ENCODE measurements at regions not wholly inside any gene's neighbourhood (a gene's known extent, or its start where the extent isn't known, plus 50 kb on each side); places are given as distances from the start of the nearest gene placed in this dataset.

DNA sequence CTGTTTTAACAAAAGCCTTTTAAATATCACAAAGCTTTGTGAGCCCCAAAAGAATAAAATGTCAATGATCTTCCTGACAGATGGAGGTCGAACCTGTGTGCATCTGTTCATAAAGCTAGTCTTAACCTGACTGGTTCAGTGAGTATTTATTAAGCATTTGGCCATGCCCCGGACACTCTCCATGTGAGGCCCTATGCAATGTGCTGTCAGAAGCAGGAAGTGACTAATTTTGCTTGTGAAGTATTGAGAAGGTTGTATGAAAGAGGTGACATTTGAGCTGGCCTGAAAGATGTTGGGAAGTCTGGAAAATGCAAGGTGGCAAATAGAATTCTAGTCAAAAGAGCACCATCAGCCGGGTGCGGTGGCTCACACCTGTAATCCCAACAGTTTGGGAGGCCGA is 171.4 kb downstream of the MSL3 start:
- no peaks in the 10 kb centered on the region for H3K27me3 ChIP-seq (replicated peaks; ENCODE audit: insufficient read depth, low read depth, low read length, poor library complexity)
- DNase-seq (ENCODE audit: low spot score), result no peak
- BruUV-seq (replicated peaks), result no TSS peak
- H3K4me3 ChIP-seq (ENCODE audit: low read depth, low read length, poor library complexity, severe bottlenecking), result no peak overlapping the region
- H3K4me1 ChIP-seq (ENCODE audit: insufficient read depth, low read length, poor library complexity, severe bottlenecking), result no peaks in the 10 kb centered on the region
- H3K36me3 ChIP-seq (ENCODE audit: insufficient read depth, low read length, poor library complexity, severe bottlenecking), result no peaks in the 10 kb centered on the region
- no peak for TF ChIP-seq EZH2 (IDR thresholded peaks at IDR 0.05; ENCODE audit: borderline replicate concordance, low read depth, low read length, poor library complexity, severe bottlenecking)
- TF ChIP-seq, protein P1, sequence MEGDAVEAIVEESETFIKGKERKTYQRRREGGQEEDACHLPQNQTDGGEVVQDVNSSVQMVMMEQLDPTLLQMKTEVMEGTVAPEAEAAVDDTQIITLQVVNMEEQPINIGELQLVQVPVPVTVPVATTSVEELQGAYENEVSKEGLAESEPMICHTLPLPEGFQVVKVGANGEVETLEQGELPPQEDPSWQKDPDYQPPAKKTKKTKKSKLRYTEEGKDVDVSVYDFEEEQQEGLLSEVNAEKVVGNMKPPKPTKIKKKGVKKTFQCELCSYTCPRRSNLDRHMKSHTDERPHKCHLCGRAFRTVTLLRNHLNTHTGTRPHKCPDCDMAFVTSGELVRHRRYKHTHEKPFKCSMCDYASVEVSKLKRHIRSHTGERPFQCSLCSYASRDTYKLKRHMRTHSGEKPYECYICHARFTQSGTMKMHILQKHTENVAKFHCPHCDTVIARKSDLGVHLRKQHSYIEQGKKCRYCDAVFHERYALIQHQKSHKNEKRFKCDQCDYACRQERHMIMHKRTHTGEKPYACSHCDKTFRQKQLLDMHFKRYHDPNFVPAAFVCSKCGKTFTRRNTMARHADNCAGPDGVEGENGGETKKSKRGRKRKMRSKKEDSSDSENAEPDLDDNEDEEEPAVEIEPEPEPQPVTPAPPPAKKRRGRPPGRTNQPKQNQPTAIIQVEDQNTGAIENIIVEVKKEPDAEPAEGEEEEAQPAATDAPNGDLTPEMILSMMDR (conservative IDR thresholded peaks at IDR 0.05; ENCODE audit: low read depth, low read length), result no peak
- intact Hi-C loops (cut with micrococcal nuclease; ENCODE audit: unreplicated experiment), result no loop called here
- no peaks in the 10 kb centered on the region for H3K9me3 ChIP-seq (ENCODE audit: low read depth, low read length, poor library complexity, severe bottlenecking)
- ChIA-PET POLR2A (ENCODE audit: low non-redundant PET) (no interaction called here), CTCF (no interaction called here)
- H3K27ac ChIP-seq (ENCODE audit: low read depth, low read length, poor library complexity, severe bottlenecking), result no peak overlapping the region

DNA sequence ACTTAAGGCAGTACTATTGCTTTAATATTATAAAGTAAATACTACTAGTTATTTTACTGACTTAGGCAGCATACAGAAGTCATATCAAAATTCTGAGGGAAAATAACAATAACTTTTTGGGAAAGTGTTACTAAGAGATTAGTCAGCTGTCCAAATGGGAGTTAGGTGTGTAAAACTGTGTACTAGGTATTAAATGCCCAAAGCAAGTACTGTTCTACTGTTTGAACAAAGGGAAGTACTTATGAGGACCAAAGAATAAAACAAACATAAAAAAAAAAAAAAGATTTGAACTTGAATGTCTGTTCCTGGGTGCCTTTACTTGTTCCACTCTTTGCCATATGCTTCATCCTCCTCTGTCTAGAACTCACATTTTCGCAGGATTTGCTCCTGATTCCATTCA is 174.4 kb downstream of the MSL3 start:
- no peak overlapping the region for H3K27ac ChIP-seq (ENCODE audit: low read depth, low read length, poor library complexity, severe bottlenecking)
- BruUV-seq (replicated peaks), result no TSS peak
- H3K9me3 ChIP-seq (ENCODE audit: low read depth, low read length, poor library complexity, severe bottlenecking), result no peaks in the 10 kb centered on the region
- no peak for TF ChIP-seq EZH2 (IDR thresholded peaks at IDR 0.05; ENCODE audit: borderline replicate concordance, low read depth, low read length, poor library complexity, severe bottlenecking)
- TF ChIP-seq, protein P1 (conservative IDR thresholded peaks at IDR 0.05; ENCODE audit: low read depth, low read length), result no peak
- H3K4me3 ChIP-seq (ENCODE audit: low read depth, low read length, poor library complexity, severe bottlenecking), result no peak overlapping the region
- DNase-seq (ENCODE audit: low spot score), result no peak
- CTCF ChIA-PET, result no interaction called here
- no peaks in the 10 kb centered on the region for H3K27me3 ChIP-seq (replicated peaks; ENCODE audit: insufficient read depth, low read depth, low read length, poor library complexity)
- POLR2A ChIA-PET (ENCODE audit: low non-redundant PET), result no interaction called here
- H3K4me1 ChIP-seq (ENCODE audit: insufficient read depth, low read length, poor library complexity, severe bottlenecking), result no peaks in the 10 kb centered on the region
- intact Hi-C loops (cut with micrococcal nuclease; ENCODE audit: unreplicated experiment), result no loop called here
- H3K36me3 ChIP-seq (ENCODE audit: insufficient read depth, low read length, poor library complexity, severe bottlenecking), result no peaks in the 10 kb centered on the region

DNA sequence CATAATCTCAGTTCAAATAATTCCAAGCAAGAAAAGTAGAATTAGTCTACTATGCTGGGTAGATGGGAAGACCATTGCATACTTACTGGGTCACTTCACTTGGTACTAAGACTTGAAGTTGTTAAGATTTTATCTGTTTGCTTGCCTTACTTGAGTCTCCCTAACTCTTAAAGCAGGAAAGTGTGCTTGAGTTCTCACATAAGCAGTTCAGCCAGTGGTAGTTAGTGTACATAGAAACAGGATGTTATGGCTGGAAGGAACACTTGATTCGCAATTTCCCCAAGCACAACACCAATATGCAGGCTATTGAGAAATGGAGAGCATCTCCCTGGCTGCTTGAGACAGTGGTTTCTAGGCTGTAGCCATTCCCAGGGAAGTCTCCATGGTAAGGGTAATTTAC is 176.1 kb downstream of the MSL3 start:
- Histone ChIP-seq H3K27me3 (replicated peaks; ENCODE audit: insufficient read depth, low read depth, low read length, poor library complexity) (no peaks in the 10 kb centered on the region), H3K4me1 (ENCODE audit: insufficient read depth, low read length, poor library complexity, severe bottlenecking) (no peaks in the 10 kb centered on the region), H3K36me3 (ENCODE audit: insufficient read depth, low read length, poor library complexity, severe bottlenecking) (no peaks in the 10 kb centered on the region), H3K27ac (ENCODE audit: low read depth, low read length, poor library complexity, severe bottlenecking) (no peak overlapping the region), H3K4me3 (ENCODE audit: low read depth, low read length, poor library complexity, severe bottlenecking) (no peak overlapping the region), H3K9me3 (ENCODE audit: low read depth, low read length, poor library complexity, severe bottlenecking) (no peaks in the 10 kb centered on the region)
- ChIA-PET CTCF (interaction anchor here (0.6 kb wide), 1 partner anchor 22 kb away, joined by 3 read pairs; no protein-coding TSS in a partner anchor), POLR2A (ENCODE audit: low non-redundant PET) (no interaction called here)
- intact Hi-C loops (cut with micrococcal nuclease; ENCODE audit: unreplicated experiment), result no loop called here
- BruUV-seq (replicated peaks), result no TSS peak
- TF ChIP-seq EZH2 (IDR thresholded peaks at IDR 0.05; ENCODE audit: borderline replicate concordance, low read depth, low read length, poor library complexity, severe bottlenecking), result no peak
- TF ChIP-seq, protein P1 (conservative IDR thresholded peaks at IDR 0.05; ENCODE audit: low read depth, low read length), result no peak
- no peak for DNase-seq (ENCODE audit: low spot score)
